Vagina (tissue), 2 donors: ENCODE measurements at regions not wholly inside any gene's neighbourhood (a gene's known extent, or its start where the extent isn't known, plus 50 kb on each side); places are given as distances from the start of the nearest gene placed in this dataset.

Experiments
- DNase-seq, 2 donors: peaks; one replicate each; pipeline ENCODE4 v3.0.0-alpha.2; 2017; ENCODE audit errors: extremely low spot score in 2 of 2
- H3K27ac ChIP-seq: fragments of 200-600 bp; sonication (generic); one replicate; pipeline ENCODE4 v1.5.1; 2019
- H3K27me3 ChIP-seq: fragments of 200-600 bp; sonication (generic); one replicate; pipeline ENCODE4 v1.5.1; 2019
- H3K36me3 ChIP-seq, 2 donors: fragments of 200-600 bp; sonication (generic); one replicate each; pipeline ENCODE4 v1.5.1; 2017 to 2019
- H3K4me1 ChIP-seq: fragments of 200-600 bp; sonication (generic); one replicate; pipeline ENCODE4 v1.5.1; 2019
- H3K4me3 ChIP-seq, 2 donors: fragments of 200-600 bp; sonication (generic); 1 replicate in 1 of 2; 2 replicates in 1 of 2; pipeline ENCODE4 v1.5.1; 2016 to 2019
- H3K9me3 ChIP-seq: fragments of 200-600 bp; sonication (generic); one replicate; pipeline ENCODE4 v1.5.1; 2019
- POLR2A ChIP-seq, 2 donors: fragments of 450-650 bp; IDR thresholded peaks; one replicate each; pipeline ENCODE4 v1.6.1; 2017; ENCODE audit warnings: antibody characterized with exemption in 2 of 2, mild to moderate bottlenecking in 2 of 2, moderate library complexity in 2 of 2
- POLR2AphosphoS5 ChIP-seq, 2 donors: sonication (generic); formaldehyde crosslinking; IDR thresholded peaks; one replicate each; pipeline ENCODE4 v1.9.0; 2017; ENCODE audit warnings: antibody characterized with exemption in 2 of 2, mild to moderate bottlenecking in 2 of 2, low read depth in 1 of 2; ENCODE audit not compliant: insufficient read depth in 1 of 2
- intact Hi-C: fragments of 100-400 bp; cut with DNase I; formaldehyde crosslinking; loops from one replicate; pipeline ENCODE4 v1.15.1; 2023
- TF ChIP-seq, protein P1 (sequence below), 3 experiments: fragments of 450-650 bp in 2 of 3; fragments of 200-600 bp in 1 of 3; sonication (generic) in 1 of 3; IDR thresholded peaks; one replicate each; pipeline ENCODE4 v1.5.1; 2017 to 2019; ENCODE audit warnings: antibody characterized with exemption in 3 of 3, mild to moderate bottlenecking in 2 of 3, moderate library complexity in 2 of 3

DNA sequence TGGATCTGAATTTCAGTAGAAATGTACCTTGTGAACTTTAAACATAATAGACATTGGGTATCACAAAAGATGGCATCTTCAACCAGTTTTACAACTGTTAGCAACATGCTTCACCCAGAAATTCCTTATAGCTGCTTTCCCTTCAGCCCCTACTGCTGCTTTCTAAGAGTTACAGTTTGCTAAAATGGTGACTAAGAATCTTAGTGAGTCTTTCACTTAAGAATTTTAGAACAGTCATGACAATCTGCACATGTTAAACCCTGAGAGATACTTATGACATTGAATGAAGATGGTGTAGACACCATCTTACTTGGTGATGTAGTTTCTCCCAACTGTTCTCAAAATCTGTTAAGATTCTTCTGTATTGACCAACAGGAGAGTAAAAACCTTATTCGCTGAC lies 129.7 kb upstream of the UBE2E1 start:
- no peaks in the 10 kb centered on the region for H3K27me3 ChIP-seq
- DNase-seq = no peak
- intact Hi-C loops = no loop called here
- peaks cover 9% of the 10 kb centered on the region for H3K4me1 ChIP-seq
- H3K4me3 ChIP-seq = no peak overlapping the region
- H3K36me3 ChIP-seq = no peaks in the 10 kb centered on the region
- no peak overlapping the region for H3K27ac ChIP-seq
- TF ChIP-seq POLR2AphosphoS5 (IDR thresholded peaks at IDR 0.05; ENCODE audit: insufficient read depth in 1 of 2, low read depth in 1 of 2) (no peak), POLR2A (IDR thresholded peaks at IDR 0.05) (no peak)
- TF ChIP-seq, protein P1, sequence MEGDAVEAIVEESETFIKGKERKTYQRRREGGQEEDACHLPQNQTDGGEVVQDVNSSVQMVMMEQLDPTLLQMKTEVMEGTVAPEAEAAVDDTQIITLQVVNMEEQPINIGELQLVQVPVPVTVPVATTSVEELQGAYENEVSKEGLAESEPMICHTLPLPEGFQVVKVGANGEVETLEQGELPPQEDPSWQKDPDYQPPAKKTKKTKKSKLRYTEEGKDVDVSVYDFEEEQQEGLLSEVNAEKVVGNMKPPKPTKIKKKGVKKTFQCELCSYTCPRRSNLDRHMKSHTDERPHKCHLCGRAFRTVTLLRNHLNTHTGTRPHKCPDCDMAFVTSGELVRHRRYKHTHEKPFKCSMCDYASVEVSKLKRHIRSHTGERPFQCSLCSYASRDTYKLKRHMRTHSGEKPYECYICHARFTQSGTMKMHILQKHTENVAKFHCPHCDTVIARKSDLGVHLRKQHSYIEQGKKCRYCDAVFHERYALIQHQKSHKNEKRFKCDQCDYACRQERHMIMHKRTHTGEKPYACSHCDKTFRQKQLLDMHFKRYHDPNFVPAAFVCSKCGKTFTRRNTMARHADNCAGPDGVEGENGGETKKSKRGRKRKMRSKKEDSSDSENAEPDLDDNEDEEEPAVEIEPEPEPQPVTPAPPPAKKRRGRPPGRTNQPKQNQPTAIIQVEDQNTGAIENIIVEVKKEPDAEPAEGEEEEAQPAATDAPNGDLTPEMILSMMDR (IDR thresholded peaks at IDR 0.05) = no peak
- H3K9me3 ChIP-seq = no peaks in the 10 kb centered on the region

DNA sequence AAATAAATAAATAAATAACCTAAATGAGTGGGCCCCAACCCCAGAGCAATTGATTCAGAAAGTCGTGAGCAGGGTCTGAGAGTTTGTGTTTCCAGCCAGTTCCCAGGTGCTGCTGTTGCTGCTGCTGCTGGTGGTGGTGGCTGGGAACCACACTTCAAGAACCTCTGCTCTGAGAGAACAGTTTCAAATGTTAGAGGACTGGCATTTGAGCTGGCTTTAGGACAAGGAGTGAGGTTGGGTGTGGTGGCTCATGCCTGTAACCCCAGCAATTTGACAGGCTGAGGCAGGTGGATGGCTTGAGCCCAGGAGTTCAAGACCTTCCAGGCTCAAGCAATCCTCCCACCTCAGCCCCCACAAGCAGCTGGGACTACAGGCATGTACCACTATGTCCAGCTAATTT lies 123.1 kb upstream of the UBE2E1 start:
- Histone ChIP-seq H3K4me3 (no peak overlapping the region), H3K27ac (no peak overlapping the region), H3K4me1 (peaks cover 21% of the 10 kb centered on the region), H3K9me3 (no peaks in the 10 kb centered on the region), H3K27me3 (no peaks in the 10 kb centered on the region), H3K36me3 (no peaks in the 10 kb centered on the region)
- intact Hi-C loops = no loop called here
- no peak for DNase-seq
- TF ChIP-seq POLR2AphosphoS5 (IDR thresholded peaks at IDR 0.05; ENCODE audit: insufficient read depth in 1 of 2, low read depth in 1 of 2) (no peak), POLR2A (IDR thresholded peaks at IDR 0.05) (no peak)
- TF ChIP-seq, protein P1 (IDR thresholded peaks at IDR 0.05) = no peak

DNA sequence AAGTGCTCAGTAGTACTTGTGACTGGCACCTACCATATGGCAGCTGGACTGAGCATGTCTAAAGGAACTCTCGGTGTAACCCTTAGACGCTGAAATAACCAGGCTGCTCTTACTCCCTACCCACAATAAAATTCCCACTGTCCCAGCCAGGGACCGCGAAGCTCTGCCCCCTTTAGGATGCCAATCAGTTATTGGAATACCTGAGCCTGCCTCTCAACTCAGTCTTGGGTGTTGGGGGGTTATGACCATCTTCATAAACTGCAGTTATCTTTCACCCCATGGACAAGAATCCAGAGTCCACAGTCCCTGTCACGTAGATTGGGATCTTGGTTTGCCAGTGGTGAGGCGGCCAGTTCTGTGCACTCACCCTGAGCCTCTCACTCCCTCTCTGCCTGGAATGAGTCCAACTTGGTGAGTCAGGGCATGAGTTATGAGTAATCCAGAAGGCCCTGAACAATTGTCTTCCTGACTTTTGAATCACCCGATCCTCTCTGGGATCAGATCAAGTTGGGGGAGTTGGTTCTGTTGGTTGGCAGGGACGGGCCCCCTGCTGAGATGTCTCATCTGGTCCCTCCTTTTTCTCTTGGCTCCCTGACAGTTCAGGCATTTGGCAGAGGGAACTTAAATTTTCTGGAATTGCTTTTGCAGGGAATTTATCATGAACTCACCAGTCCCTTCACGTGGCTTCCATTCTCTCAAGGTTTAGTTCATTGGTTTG lies 120.1 kb upstream of the UBE2E1 start:
- intact Hi-C loops = no loop called here
- peak in 1 of 2 donors; percentile 95 for DNase-seq
- no peaks in the 10 kb centered on the region for H3K27me3 ChIP-seq
- peaks cover 21% of the 10 kb centered on the region for H3K4me1 ChIP-seq
- H3K27ac ChIP-seq = peak overlapping the region; percentile 56
- no peaks in the 10 kb centered on the region for H3K36me3 ChIP-seq
- TF ChIP-seq, protein P1 (IDR thresholded peaks at IDR 0.05) = no peak
- TF ChIP-seq POLR2A (IDR thresholded peaks at IDR 0.05) = no peak
- TF ChIP-seq POLR2AphosphoS5 (IDR thresholded peaks at IDR 0.05; ENCODE audit: insufficient read depth in 1 of 2, low read depth in 1 of 2) = peak in 1 of 2 donors; percentile 80
- no peaks in the 10 kb centered on the region for H3K9me3 ChIP-seq
- H3K4me3 ChIP-seq = no peak overlapping the region

DNA sequence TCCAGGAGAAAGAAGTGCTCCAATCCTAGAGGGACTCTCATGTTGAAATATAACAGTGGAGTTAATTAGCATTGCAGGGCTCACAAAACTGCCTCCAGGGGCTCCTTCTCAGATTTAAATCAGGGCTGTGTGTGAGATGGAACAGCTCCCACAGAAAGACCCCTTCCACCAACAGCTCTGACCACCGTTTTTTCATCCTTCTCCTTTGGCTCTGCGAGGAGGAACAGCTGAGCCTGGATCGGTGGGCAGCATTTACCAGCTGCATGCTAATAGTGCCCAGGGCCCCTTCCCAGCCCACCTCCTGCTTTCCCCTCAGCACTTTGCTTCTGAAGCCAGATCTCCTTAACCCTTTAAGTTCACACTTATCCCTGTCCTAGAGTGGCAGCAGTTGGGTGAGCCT lies 119.2 kb upstream of the UBE2E1 start:
- intact Hi-C loops = no loop called here
- TF ChIP-seq, protein P1 (IDR thresholded peaks at IDR 0.05) = no peak
- no peak for TF ChIP-seq POLR2AphosphoS5 (IDR thresholded peaks at IDR 0.05; ENCODE audit: insufficient read depth in 1 of 2, low read depth in 1 of 2)
- no peak for TF ChIP-seq POLR2A (IDR thresholded peaks at IDR 0.05)
- no peaks in the 10 kb centered on the region for H3K36me3 ChIP-seq
- peak overlapping the region; percentile 56 for H3K27ac ChIP-seq
- DNase-seq = no peak
- no peak overlapping the region for H3K4me3 ChIP-seq
- H3K27me3 ChIP-seq = no peaks in the 10 kb centered on the region
- no peaks in the 10 kb centered on the region for H3K9me3 ChIP-seq
- peaks cover 21% of the 10 kb centered on the region for H3K4me1 ChIP-seq

DNA sequence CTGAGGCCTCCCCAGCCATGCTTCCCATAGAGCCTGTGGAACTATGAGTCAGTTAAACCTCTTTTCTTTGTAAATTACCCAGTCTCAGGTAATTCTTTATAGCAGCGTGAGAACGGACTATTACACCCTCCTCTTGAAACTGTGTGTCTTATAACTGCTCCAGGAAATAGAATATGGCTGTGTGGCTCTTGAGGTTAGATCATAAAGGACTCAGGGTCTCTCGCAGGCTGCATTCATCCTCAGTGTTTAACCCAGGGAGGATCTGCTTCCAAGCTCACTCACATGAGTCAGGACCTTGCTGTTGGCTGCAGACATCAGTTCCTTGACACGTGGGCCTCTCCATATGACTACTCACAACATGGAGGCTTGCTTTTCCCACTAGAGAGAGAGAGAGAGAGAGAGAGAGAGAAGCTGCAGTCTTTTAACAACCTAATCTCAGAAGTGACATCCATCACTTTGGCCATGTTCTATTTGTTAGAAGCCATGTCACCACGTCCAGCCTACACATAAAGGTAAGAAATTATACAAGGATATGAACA lies 114.3 kb upstream of the UBE2E1 start:
- Histone ChIP-seq H3K9me3 (no peaks in the 10 kb centered on the region), H3K4me1 (peaks cover 10% of the 10 kb centered on the region), H3K27me3 (no peaks in the 10 kb centered on the region), H3K36me3 (no peaks in the 10 kb centered on the region), H3K27ac (no peak overlapping the region), H3K4me3 (no peak overlapping the region)
- intact Hi-C loops = no loop called here
- TF ChIP-seq POLR2A (IDR thresholded peaks at IDR 0.05) = no peak
- TF ChIP-seq, protein P1 (IDR thresholded peaks at IDR 0.05) = no peak
- no peak for TF ChIP-seq POLR2AphosphoS5 (IDR thresholded peaks at IDR 0.05; ENCODE audit: insufficient read depth in 1 of 2, low read depth in 1 of 2)
- no peak for DNase-seq
